Activated CD8-positive, alpha-beta T cell treated with anti-CD3 and anti-CD28 coated beads, Interleukin-2, amount 10 ng/mL, durations not matched to agents 7 days and 5 days (primary cell): ENCODE measurements at regions not wholly inside any gene's neighbourhood (a gene's known extent, or its start where the extent isn't known, plus 50 kb on each side); places are given as distances from the start of the nearest gene placed in this dataset.

ENCODE experiments used
- ATAC-seq: fragments of 150-1000 bp; cut with Tn5 transposase; one replicate; pipeline ENCODE4 v1.10.0; 2021; ENCODE audit warnings: moderate library complexity
- CTCF ChIA-PET: fragments of 350-600 bp; sonication (Branson Sonifier 250); formaldehyde crosslinking; loops from one replicate; lab custom pipeline; 2021; ENCODE audit warnings: antibody characterized with exemption; lab: Charles Lee
- POLR2A ChIA-PET: fragments of 350-600 bp; sonication (Branson Sonifier 250); formaldehyde crosslinking; loops from one replicate; lab custom pipeline; 2021; ENCODE audit warnings: antibody characterized with exemption; lab: Charles Lee
- DNase-seq: peaks from one replicate; pipeline ENCODE4 v3.0.0-alpha.2; 2020
- H3K27ac Mint-ChIP-seq: one replicate; pipeline ENCODE4 v1.8.0; 2021; ENCODE audit warnings: mild to moderate bottlenecking, mixed read lengths
- H3K27me3 Mint-ChIP-seq: one replicate; pipeline ENCODE4 v1.8.0; 2021; ENCODE audit warnings: low read depth, mixed read lengths
- H3K36me3 Mint-ChIP-seq: one replicate; pipeline ENCODE4 v1.8.0; 2021; ENCODE audit warnings: low read depth, mixed read lengths
- H3K4me1 Mint-ChIP-seq: one replicate; pipeline ENCODE4 v1.8.0; 2021; ENCODE audit warnings: low read depth, mixed read lengths
- H3K4me3 Mint-ChIP-seq: one replicate; pipeline ENCODE4 v1.8.0; 2021; ENCODE audit warnings: mild to moderate bottlenecking, mixed read lengths
- H3K9me3 Mint-ChIP-seq: one replicate; pipeline ENCODE4 v1.8.0; 2022; ENCODE audit warnings: mixed read lengths; ENCODE audit not compliant: insufficient read depth

DNA sequence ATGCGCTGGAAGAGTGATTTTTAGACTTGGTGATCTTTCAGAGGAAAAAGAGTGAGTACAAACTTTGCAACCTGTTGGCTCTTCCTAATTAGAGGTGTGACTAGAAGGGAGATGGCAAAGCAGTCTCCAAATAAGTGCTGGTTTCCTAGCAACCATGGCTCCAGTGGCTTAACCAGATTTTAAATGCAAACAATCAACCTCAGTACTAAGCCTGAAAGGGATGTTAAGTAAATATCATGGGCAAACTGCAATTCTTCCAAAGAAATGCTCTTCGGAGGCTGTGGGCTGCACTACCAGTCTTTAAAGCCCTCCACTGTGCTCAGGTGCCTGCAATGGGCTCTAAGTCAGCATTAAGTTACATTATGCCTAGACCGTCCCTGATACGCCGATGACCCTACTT is 678.1 kb upstream of the CCDC54 start:
- Mint-ChIP-seq H3K4me1 (no peaks in the 10 kb centered on the region), H3K27me3 (no peaks in the 10 kb centered on the region), H3K36me3 (no peaks in the 10 kb centered on the region), H3K27ac (no peak overlapping the region), H3K4me3 (no peak overlapping the region), H3K9me3 (no peaks in the 10 kb centered on the region)
- no peak for ATAC-seq
- no peak for DNase-seq
- ChIA-PET POLR2A (no interaction called here), CTCF (no interaction called here)

DNA sequence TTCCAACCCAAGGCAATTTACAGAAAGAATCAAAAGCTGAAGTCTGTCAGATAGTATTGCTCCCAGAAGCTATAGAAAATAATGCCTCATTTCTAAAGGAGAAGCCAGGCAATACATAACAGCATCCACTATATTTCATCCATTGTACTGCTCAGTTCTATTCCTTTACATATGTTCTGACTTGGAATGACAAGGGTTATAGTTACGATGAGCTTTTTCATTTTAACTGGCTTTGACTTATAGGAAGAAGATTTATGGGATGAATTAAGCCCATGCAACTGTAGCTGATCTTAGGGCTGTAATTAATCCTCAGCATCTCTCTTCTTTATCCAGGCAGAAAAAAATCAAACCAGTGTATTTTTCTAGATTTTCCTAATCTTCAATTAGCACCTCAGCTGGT is 676.3 kb upstream of the CCDC54 start:
- CTCF ChIA-PET: interaction anchor here (0.7 kb wide), 1 partner anchor 364 kb away, joined by 3 read pairs; no protein-coding TSS in a partner anchor

DNA sequence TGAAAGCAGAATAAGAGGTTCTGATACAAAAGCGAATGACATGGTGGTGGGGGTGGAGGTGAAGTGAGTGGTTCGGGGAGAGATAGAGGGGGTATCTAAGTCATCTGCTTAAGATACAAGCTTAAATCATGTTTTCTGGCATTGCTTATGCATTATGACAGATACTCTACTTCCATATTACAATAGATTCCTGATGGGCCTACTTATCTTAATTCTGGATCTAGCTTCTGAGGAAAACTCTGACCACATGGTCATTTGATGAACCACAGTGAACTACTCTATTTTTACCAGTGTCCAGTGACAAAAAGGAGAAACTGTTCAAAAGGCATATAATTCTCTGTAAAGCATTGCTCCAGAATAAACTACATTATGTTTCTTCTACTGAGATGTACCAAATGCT is 673.7 kb upstream of the CCDC54 start:
- no peak for DNase-seq
- Mint-ChIP-seq H3K9me3 (no peaks in the 10 kb centered on the region), H3K27me3 (no peaks in the 10 kb centered on the region), H3K27ac (no peak overlapping the region), H3K36me3 (no peaks in the 10 kb centered on the region), H3K4me3 (no peak overlapping the region), H3K4me1 (no peaks in the 10 kb centered on the region)
- no peak for ATAC-seq
- POLR2A ChIA-PET: no interaction called here
- CTCF ChIA-PET: no interaction called here

More for the DNA sequence above, 676.3 kb upstream of the CCDC54 start:
- Mint-ChIP-seq H3K27ac (no peak overlapping the region), H3K27me3 (no peaks in the 10 kb centered on the region), H3K4me1 (no peaks in the 10 kb centered on the region), H3K36me3 (no peaks in the 10 kb centered on the region), H3K9me3 (no peaks in the 10 kb centered on the region), H3K4me3 (no peak overlapping the region)
- ATAC-seq (no peak), DNase-seq (no peak)
- POLR2A ChIA-PET: no interaction called here

- Mint-ChIP-seq H3K4me3 (no peak overlapping the region), H3K27ac (no peak overlapping the region), H3K4me1 (no peaks in the 10 kb centered on the region), H3K36me3 (no peaks in the 10 kb centered on the region), H3K9me3 (no peaks in the 10 kb centered on the region), H3K27me3 (no peaks in the 10 kb centered on the region)
- DNase-seq (no peak), ATAC-seq (no peak)
- ChIA-PET POLR2A (no interaction called here), CTCF (no interaction called here)
Observed at GRCh38 chr3:106707347-106707746, 669.9 kb upstream of the CCDC54 start.

GRCh38 chr3:106710596-106710995 is 666.6 kb upstream of the CCDC54 start:
- H3K4me1 Mint-ChIP-seq: no peaks in the 10 kb centered on the region
- no peak for ATAC-seq
- H3K36me3 Mint-ChIP-seq: no peaks in the 10 kb centered on the region
- ChIA-PET CTCF (interaction anchor here (0.6 kb wide), 1 partner anchor 1943 kb away, joined by 3 read pairs; no protein-coding TSS in a partner anchor), POLR2A (no interaction called here)
- H3K9me3 Mint-ChIP-seq: no peaks in the 10 kb centered on the region
- DNase-seq: no peak
- H3K4me3 Mint-ChIP-seq: no peak overlapping the region
- no peak overlapping the region for H3K27ac Mint-ChIP-seq
- no peaks in the 10 kb centered on the region for H3K27me3 Mint-ChIP-seq

- Mint-ChIP-seq H3K4me1 (no peaks in the 10 kb centered on the region), H3K27me3 (no peaks in the 10 kb centered on the region), H3K36me3 (no peaks in the 10 kb centered on the region), H3K9me3 (no peaks in the 10 kb centered on the region), H3K4me3 (no peak overlapping the region), H3K27ac (no peak overlapping the region)
- DNase-seq (no peak), ATAC-seq (no peak)
- POLR2A ChIA-PET: no interaction called here
- CTCF ChIA-PET: interaction anchor here (1.2 kb wide), 1 partner anchor 14 kb away, joined by 3 read pairs; no protein-coding TSS in a partner anchor
Observed at GRCh38 chr3:106711650-106712049, 665.6 kb upstream of the CCDC54 start.

- CTCF ChIA-PET: no interaction called here
- no peaks in the 10 kb centered on the region for H3K27me3 Mint-ChIP-seq
- H3K27ac Mint-ChIP-seq: no peak overlapping the region
- no peak for DNase-seq
- POLR2A ChIA-PET: no interaction called here
- no peak for ATAC-seq
- H3K36me3 Mint-ChIP-seq: no peaks in the 10 kb centered on the region
- no peaks in the 10 kb centered on the region for H3K9me3 Mint-ChIP-seq
- H3K4me3 Mint-ChIP-seq: no peak overlapping the region
- H3K4me1 Mint-ChIP-seq: no peaks in the 10 kb centered on the region
Observed at GRCh38 chr3:106714400-106714799, 662.8 kb upstream of the CCDC54 start.

DNA sequence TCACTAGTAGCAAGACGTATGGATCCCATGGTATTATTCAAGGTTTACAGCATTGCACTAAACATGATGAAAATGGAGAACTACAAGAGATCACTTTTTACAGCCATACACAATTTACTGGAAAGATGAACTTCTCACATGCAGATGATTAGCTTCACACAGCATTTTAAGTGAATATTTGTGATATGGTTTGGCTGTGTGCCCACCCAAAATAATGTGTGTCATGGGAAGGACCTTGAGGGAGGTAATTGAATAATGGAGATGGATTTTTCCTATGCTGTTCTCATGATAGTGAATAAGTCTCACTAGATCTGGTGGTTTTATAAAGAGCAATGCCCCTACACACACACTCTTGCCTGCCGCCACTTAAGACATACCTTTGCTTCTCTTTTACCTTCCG is 662.0 kb upstream of the CCDC54 start:
- no peaks in the 10 kb centered on the region for H3K36me3 Mint-ChIP-seq
- ChIA-PET CTCF (no interaction called here), POLR2A (no interaction called here)

DNA sequence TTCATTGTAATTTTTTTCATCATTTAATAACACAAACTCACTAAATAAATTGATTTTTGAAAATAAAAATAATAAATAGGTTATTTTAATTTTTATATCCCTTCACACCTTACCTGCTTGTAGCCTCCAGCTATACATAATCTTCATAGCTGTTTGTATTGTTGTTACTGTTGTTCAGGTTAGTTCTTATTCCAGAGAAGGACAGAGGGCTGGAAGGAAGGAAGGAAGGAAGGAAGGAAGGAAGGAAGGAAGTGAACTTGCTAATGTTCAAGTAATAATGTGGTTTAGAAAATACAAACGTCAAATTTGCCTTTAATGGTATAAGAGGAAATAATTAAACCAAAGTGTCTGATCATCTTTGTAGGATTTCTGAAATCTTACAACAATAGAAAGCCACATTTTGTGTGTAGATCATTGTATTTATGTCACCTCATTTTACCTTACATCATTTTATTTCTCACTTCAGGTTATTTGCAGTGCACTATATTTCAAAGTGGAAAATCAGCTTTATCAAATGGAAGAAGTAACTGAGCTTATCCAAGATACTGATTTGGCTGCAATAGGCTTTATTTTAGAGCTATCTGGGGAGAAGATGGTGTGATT is 660.0 kb upstream of the CCDC54 start:
- CTCF ChIA-PET: no interaction called here
- Mint-ChIP-seq H3K4me1 (no peaks in the 10 kb centered on the region), H3K9me3 (no peaks in the 10 kb centered on the region), H3K27ac (no peak overlapping the region), H3K4me3 (no peak overlapping the region), H3K27me3 (no peaks in the 10 kb centered on the region), H3K36me3 (no peaks in the 10 kb centered on the region)
- POLR2A ChIA-PET: no interaction called here
- ATAC-seq (no peak), DNase-seq (no peak)

More for the DNA sequence above, 662.0 kb upstream of the CCDC54 start:
- no peak for ATAC-seq
- DNase-seq: no peak
- Mint-ChIP-seq H3K9me3 (no peaks in the 10 kb centered on the region), H3K27me3 (no peaks in the 10 kb centered on the region), H3K4me1 (no peaks in the 10 kb centered on the region), H3K27ac (no peak overlapping the region), H3K4me3 (no peak overlapping the region)

- H3K27me3 Mint-ChIP-seq: no peaks in the 10 kb centered on the region
- DNase-seq (no peak), ATAC-seq (no peak)
- H3K36me3 Mint-ChIP-seq: no peaks in the 10 kb centered on the region
- H3K9me3 Mint-ChIP-seq: no peaks in the 10 kb centered on the region
- H3K4me1 Mint-ChIP-seq: no peaks in the 10 kb centered on the region
- H3K4me3 Mint-ChIP-seq: no peak overlapping the region
- ChIA-PET POLR2A (no interaction called here), CTCF (no interaction called here)
- no peak overlapping the region for H3K27ac Mint-ChIP-seq
Observed at GRCh38 chr3:106719077-106719476, 658.2 kb upstream of the CCDC54 start.

DNA sequence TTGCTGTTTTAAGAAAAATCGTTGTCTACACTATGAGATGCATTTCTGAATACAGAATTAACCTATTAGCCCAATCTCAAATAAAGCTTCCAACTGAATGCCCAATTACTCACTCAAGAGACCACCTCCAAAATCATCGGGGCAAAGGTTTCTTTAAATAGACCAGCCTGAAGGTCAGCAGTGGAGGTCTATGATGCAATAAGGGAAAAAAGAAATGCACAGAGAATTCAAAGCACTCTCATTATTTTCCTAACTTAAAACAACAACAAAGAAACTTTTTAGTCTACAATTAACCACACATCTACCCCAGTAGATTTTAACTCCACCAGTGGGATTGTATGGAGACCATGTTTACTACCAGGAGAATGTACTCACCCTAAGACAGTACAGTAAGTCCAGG is 657.7 kb upstream of the CCDC54 start:
- Mint-ChIP-seq H3K36me3 (no peaks in the 10 kb centered on the region), H3K4me1 (no peaks in the 10 kb centered on the region), H3K4me3 (no peak overlapping the region), H3K9me3 (no peaks in the 10 kb centered on the region), H3K27ac (no peak overlapping the region), H3K27me3 (no peaks in the 10 kb centered on the region)
- no peak for DNase-seq
- no peak for ATAC-seq
- CTCF ChIA-PET: no interaction called here
- POLR2A ChIA-PET: interaction anchor here (0.6 kb wide), 1 partner anchor 1482 kb away, joined by 3 read pairs; no protein-coding TSS in a partner anchor

GRCh38 chr3:106720510-106720909 is 656.7 kb upstream of the CCDC54 start:
- ChIA-PET POLR2A (interaction anchor here (0.6 kb wide), 1 partner anchor 1482 kb away, joined by 3 read pairs; no protein-coding TSS in a partner anchor), CTCF (no interaction called here)
- no peaks in the 10 kb centered on the region for H3K36me3 Mint-ChIP-seq
- ATAC-seq: no peak
- H3K27ac Mint-ChIP-seq: no peak overlapping the region
- H3K4me3 Mint-ChIP-seq: no peak overlapping the region
- no peak for DNase-seq
- H3K9me3 Mint-ChIP-seq: no peaks in the 10 kb centered on the region
- no peaks in the 10 kb centered on the region for H3K4me1 Mint-ChIP-seq
- no peaks in the 10 kb centered on the region for H3K27me3 Mint-ChIP-seq

DNA sequence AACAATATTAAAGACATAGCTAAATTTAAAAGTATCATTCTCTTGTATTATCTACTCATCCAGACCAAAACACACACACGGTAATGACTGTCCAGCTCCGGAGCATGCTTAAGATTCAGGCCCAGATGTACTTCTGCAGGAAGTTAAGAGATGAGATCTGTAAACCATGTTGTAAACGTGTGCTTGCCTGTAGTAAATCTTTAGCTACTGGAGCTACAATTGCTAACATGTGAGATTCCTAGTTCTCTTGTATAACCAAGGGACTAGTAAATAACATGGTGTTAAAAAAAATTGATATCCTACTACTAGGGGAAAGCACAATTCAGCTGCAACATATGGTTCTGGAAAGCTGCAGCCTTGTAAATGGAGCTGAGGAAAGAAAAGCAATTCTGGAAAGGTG is 651.7 kb upstream of the CCDC54 start:
- H3K9me3 Mint-ChIP-seq: no peaks in the 10 kb centered on the region
- ATAC-seq: no peak
- POLR2A ChIA-PET: no interaction called here
- H3K27me3 Mint-ChIP-seq: no peaks in the 10 kb centered on the region
- H3K4me1 Mint-ChIP-seq: no peaks in the 10 kb centered on the region
- H3K36me3 Mint-ChIP-seq: no peaks in the 10 kb centered on the region
- no peak for DNase-seq
- no peak overlapping the region for H3K27ac Mint-ChIP-seq
- no peak overlapping the region for H3K4me3 Mint-ChIP-seq
- CTCF ChIA-PET: no interaction called here
